ENCODE measurements at regions not wholly inside any gene's neighbourhood (a gene's known extent, or its start where the extent isn't known, plus 50 kb on each side); places are given as distances from the start of the nearest gene placed in this dataset.

- TF ChIP-seq CTCF (IDR thresholded peaks at IDR 0.05) (no peak), POLR2A (IDR thresholded peaks at IDR 0.05) (no peak)
These were observed 487.1 kb upstream of the CNTN3 start for GRCh38 chr3:75101329-75102147.

Measured in prostate gland (tissue), 2 donors.